NCI-H146 treated with DMSO at 0.1 percent for 48 hours (cell line): ENCODE measurements at regions not wholly inside any gene's neighbourhood (a gene's known extent, or its start where the extent isn't known, plus 50 kb on each side); places are given as distances from the start of the nearest gene placed in this dataset.

Experiments
- DNase-seq: peaks from one replicate; lab custom pipeline; 2025; ENCODE audit not compliant: unreplicated experiment; lab: John Stamatoyannopoulos, UW

DNA sequence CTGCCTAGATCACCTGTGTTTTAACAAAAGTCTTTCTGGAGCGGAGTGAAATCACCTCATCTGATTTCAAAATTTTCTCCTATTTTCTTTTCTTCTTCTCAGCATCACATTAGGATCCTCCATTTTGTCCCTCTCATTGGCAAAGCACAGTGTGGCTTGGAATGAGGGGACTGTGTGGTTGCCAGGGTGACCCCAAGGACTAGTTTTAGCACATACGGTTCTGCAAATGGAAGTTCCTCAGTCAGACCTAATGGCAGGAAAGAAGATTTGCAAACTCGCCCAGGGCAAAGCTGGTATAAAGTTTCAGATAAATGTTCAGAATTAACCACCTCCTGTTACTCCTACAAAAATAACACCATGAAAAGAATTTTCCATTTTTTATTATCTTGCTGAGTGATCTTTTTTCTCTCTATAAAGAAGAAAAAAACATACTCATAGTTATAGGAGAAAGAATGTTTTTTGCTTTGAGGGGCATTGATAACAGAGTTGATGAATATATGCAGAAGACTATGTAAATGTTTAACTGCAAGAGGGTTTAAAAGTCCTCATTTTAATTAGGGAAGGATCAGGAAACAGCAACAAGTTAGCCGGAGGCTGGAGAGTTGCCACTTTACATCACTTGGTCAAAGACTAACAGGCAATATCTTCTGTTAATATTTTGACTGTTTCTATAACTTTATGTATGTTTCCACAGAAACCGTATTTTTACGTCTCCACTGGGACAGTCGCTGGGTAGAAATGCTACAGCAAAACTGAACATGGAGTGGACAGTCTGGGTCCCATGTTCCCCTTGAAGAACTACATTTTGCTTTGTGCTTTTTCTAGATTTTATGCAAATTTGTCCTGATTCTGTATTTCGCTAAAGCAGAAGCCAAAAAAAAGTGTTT lies 257.8 kb downstream of the NR2F1-AS1 start:
- DNase-seq = no peak

DNA sequence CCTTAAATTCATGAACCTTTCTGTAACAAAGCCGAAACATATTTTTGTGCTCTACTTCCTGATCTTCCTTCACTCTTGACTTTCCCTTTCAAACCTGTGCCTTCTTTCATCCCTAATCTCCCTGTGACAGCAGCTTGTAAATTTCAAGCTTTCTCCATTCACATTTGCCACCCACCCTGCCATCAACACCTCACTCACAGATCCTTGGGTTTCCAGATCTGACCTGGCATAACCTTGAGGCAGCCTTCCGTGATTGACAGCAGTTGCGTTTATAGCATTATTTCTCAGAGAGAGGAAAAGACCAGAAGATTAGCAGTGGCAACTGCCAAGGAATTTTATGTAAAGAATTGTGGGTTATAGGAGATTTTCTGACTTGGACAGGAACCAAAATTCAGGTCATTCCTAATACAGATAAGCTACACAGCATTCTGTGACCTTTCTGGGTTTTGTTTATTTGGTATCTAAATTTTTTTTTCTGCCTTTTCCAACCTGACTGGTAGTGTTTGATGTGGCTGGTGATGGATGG lies 260.0 kb downstream of the NR2F1-AS1 start:
- no peak for DNase-seq

DNA sequence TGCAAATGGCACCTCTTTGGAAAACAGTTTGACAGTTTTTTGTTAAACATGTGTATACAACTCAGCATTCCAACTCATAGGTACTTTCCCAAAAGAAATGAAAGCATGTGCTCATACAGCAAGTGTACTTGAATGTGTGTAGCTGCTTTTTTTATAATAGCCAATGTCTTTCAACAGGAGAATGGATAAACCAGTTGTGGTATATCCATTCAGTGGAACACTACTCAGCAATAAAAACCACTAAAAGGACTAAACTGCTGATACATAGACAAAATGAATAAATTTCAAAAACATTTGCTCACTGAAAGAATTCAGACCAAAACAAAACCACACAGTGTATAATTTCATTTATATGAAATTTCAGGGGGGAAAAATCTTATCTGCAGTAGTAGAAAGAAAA lies 267.3 kb downstream of the NR2F1-AS1 start:
- no peak for DNase-seq

DNA sequence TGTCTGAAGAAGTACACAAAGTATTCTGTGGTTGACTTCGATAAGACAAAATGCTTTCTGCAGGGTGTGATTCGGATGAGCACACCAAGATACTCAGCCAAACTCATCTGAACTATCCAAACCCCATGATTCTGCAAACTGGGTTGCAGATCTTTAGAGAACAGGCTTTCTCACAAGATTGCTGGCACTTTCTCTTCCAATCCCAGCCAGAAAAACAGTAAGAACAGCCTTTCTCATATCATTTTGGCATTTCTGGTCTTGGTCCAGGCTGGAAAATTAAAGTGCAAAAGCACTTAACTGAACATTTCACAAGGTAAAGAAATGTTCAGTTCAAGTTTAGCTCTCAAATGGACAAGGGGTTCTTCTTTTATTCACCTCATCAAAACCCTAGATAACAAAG lies 269.1 kb downstream of the NR2F1-AS1 start:
- no peak for DNase-seq

DNA sequence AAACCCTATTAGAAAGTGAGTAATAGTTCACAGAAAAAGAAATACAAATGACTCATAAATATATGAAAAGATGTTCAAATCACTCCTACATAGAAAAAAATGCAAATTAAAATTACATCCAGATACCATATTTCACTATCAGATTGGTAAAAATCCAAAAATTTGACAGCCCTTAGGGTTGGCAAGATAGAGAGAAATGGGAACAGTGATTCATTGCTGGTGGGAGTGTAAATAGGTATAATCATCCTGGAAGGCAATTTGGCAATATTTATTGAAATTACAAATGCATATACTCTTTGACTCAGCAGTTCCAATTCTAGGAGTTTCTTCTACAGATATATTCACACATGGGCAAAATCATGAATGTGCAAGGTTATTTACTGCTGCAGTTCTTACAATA lies 273.5 kb downstream of the NR2F1-AS1 start:
- no peak for DNase-seq

DNA sequence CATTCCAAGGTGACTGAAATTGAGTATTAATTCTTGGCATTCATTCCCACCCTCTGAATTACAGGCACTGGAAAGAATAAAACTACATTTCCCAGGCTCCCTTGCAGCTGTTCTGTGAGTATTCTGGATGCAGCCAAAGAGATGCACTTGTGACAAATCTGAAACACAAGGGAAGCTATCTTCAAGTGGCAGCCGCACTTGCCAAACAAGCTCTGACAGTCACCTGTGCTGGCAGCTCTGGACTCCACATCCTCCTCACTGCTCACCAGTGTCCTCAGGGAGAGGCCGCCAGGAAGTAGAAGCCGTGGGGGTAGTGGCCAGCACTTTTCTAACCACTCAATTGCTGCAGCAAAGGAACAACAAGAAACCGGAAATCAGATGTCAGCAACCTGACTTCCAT lies 275.0 kb downstream of the NR2F1-AS1 start:
- no peak for DNase-seq

DNA sequence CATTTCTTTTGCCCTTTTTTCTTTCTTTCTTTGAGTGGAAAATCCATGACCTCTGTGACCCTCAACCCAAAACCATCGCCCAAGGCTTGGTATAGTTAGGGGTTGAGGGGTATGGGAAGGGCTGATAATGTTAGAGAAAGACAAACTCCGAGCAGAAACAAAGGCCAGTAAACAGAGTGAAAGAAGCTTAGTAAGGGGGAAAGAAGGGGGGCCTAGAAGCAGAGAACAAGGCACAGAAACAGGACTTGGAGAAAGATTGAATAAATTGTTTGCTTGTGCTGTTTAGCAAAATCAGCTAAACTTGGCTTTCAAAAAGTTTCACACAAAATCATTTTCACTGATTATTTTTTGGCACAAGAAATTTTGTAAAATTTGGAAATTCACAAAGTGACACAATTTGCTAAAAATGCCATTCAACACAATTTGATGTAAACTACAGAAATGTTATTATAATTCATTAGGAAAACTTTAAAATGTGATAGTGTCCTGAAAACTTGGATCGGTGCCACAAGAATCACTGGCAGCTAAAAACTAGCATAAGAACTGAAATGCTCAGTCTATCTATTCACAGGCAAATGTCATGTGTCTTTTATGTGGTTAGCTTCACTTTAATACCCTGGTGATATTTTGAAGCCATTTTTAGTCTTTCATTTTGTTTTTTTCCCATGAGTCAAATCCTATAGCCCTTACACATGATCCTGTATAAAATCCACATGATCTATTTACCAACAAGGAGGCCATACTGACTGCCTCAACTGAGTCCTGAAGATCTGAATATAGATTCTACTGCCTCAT lies 276.4 kb downstream of the NR2F1-AS1 start:
- no peak for DNase-seq

DNA sequence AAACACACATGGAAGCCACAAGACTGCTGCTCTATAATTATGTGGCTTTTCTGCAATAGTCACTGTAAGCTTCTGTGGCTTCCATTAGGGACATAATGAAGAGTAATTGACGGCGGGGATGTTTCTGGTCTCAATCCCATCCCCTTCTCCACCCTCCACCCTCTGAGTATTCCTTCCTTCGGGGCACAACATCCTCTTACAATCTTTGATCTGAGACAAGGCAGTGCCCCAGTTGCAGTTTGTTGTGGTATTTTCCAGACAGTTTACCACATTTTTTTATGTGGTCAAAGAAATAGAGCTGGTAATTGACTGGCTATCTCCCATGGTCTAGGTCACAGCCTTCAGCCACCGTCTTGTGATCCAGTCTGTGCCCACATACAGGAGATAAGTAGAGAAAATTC lies 277.7 kb downstream of the NR2F1-AS1 start:
- no peak for DNase-seq

DNA sequence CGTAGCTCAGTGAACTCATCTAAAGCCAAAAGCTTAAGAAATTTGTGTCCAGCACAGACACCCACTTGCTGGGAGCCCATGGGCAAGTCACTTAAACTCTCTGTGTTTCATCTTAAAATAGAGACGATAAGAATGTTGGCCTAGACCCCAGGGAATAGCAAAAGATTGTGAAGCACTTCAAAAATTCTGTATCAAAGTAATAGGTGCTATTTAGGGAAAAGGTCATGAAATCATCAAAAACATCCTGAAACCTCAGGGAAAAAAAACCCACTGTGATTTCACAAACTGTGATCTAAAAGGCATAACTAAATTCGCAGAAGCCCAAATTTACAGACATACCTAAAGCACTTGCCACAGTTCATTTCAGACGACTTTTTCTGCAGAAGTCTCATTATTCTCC lies 278.3 kb downstream of the NR2F1-AS1 start:
- no peak for DNase-seq

DNA sequence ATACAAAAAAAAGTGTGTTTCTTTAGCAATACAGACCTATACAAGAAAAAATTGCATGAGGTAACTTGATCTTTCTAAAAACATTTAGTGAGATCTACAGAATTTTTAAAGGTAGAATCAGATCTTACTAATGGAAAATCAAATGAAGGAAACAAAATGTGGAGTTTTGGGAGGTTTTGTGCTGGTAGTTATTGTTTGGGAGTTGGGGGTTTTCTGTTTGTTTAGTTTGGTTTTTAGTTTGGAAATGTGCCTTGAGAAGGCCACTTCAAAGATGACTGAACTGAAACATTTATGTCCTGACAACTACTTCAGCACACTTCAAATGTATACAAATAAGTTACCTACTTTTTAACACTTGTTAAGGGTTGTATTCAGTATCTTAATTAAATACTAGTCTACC lies 280.1 kb downstream of the NR2F1-AS1 start:
- no peak for DNase-seq

DNA sequence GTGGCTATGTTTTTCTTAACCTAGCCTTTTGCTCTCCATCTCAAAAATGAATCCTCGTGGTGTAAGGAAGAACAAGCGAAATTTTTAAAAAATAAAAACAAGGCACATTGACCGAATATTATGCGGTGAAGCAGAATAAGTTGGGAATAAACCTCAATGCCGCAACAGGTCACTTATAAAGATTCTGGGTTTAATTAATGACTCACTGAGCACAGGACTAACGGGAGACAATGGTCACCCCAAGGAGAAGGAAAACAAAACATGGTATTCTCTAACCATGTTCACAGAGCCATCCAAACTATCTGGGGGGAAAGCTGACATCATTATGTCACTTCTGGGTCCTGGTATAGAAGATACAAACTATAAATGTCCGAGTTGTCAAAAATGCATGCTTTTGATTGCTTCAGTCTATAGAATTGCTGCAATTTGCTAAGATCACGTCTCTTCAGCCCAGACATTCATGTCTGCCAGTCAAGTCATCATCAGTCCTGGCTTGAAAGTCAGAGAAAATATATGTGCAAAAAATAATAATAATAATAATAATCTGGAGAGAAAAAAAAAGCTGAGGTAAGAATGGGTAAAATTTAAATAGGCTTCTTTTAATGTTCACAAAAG lies 280.6 kb downstream of the NR2F1-AS1 start:
- no peak for DNase-seq

DNA sequence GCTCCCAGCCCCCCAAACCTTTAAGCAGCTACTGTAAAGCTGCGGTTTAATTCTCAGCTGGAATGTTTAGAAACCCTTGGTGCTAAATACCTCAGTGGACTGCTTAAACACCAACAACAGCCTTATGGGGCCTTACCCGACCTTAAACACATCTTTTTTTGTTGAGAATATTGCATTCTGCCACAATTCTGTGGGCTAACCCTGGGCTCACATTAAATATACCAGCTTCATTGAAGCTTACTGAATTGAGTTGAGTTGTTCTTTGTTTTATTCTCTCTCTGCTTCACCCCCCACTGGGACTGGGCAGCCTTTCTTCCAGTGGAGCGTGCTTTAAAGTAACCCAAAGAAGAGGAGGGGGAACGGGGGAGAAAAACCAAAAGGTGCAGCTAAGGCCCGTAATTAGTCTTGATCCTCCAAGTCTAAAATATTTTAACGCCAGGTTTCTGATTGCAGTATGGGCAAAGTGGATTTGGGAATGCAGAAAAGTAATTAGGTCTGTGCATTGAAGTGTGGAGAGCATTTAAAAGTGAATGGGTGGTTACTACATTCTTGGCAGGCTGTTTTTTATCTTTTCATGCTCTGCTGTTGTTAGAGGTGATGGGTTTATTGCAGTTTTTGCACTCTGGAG lies 281.2 kb downstream of the NR2F1-AS1 start:
- peak; percentile 25 for DNase-seq

DNA sequence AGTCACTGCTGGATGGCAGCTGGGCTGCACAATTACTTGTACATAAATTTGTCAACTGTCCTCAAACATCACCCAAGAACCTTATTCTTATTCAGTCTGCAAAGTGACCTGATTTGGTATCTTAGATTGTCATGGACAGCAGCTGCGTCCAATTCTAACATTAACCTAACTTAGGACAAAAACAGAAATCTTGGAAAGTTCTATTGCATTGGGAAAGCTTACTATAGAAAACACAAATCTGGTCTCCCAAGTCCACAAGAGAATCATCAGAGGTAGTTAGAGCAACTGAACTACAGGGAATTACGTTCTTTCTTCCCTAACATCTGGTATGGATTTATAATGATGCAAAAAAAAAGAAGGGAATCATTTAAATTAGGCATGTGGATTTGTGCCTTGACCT lies 283.9 kb downstream of the NR2F1-AS1 start:
- no peak for DNase-seq

DNA sequence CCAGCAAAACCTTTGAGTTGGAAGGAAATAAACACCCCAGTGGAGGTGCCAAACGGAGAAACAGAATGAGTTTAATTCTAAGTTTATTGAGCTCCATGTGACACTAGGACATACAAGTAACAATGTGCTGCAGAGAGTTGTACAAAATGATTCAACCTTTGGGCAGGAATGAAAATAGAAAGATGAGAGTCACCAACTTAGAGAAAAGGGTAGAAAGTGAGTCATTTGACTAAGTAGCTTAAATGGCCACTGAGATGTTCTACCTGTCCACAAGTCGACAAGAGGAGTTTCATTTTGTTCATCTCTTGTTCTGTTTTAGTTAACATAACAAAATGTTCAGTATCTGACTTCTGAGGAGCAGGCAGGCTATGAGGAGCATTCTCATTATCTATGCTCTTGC lies 284.7 kb downstream of the NR2F1-AS1 start:
- DNase-seq = no peak

DNA sequence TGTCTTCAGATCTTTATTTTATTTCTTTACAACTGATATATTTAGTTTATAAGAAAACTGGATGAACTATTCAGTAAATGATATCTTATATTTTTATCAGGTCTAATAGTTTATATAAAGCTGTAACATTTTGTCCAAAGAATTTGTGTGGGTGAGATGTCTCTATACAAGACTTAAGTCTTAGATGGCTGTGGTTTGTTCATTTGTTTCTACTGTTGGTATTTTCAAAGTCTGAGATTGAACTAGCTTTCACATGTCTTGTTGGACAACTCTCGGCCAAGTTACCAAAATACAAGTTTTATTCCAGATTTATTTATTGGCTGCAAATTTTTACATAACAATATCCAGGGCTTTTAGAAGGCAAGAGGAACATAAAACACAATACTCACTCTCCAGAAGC lies 286.0 kb downstream of the NR2F1-AS1 start:
- no peak for DNase-seq

DNA sequence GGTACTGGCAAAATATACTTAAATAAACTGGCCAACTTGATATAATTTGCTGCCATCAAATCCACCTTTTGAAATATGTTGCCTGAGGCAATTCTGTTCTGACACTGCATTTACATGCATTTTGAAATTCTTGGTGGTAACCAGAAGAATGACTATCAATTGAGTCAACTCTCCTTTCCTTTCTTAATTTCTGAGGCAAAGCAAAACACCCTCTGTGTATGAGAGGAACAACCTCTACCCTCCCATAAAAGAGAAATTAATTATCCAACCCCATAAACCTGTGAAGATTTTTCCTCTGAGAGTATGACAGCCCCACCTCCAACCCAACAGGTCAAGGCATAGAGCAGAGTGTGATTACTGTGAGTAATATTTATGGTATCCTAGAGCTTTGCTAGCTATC lies 286.8 kb downstream of the NR2F1-AS1 start:
- no peak for DNase-seq

DNA sequence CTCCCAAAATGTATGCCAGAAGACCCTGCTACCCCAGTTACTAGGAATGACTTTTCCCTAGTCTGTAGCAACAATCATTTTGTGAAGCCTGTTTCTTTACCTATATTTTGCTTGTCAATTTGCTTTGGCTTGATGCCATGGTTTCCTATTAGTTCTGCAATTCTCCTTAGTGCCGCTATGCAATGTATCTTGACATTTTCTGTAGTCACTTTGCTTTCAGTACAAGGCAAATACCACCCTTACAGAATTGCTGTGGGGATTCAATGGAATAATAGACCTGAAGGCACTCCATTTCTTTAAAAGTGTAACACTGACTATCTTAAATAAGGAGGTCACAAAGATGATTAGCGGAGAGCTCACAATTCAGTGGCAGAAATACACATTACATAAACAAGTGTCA lies 291.1 kb downstream of the NR2F1-AS1 start:
- DNase-seq = no peak

DNA sequence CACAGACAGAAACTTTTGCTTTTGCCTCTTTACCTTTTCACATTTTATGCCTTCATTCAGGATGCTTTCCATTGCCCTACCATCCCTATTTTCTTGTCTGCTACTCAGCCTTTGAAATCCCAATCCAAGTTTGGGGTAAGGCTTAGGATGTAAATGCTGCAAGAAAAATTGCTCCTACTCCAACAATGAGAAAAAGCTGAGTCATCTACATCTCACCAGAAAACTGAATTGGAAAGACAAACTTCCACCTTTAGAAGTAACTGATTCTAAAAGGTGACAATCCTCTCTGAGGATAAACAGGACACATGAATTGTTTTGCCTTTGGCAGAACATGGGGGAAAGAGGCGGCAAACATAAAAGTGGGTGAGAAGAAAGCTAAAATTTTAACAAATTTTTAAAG lies 295.6 kb downstream of the NR2F1-AS1 start:
- DNase-seq = no peak

DNA sequence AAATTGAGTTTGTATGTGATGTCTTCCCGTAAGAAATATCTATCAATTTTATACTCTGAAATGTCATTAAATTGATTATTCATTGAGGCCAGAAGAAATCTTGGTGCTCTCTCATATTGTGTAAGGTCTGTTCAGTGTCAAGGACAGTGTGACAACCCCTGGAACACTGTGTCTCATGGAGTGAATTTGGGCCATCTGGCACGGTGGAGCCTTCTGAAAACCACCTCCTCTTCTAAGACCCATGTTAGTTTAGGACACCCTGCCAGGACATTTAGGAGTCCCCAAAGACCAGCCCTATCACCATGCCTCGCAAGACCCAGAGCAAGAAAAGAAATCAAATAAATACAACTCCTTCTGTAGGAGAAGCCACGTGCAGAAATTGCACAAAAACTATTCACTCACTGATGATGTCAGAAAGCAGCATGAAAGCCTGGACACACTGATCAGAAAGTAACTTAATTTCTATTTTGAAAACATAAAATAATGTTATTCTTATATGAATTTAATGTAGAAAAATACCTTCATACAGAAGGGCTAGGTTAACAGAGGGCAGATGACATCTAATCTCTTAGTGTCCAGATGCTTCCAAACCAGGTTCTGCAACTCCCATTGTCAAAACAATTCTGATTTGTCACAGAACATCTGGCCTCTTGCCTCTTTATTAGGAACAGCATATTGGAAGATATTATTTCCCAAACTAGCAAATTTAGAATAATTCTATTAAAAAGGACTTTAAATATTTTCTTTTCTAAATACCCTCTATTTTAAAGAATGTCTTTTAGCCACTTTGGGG lies 298.8 kb downstream of the NR2F1-AS1 start:
- no peak for DNase-seq

DNA sequence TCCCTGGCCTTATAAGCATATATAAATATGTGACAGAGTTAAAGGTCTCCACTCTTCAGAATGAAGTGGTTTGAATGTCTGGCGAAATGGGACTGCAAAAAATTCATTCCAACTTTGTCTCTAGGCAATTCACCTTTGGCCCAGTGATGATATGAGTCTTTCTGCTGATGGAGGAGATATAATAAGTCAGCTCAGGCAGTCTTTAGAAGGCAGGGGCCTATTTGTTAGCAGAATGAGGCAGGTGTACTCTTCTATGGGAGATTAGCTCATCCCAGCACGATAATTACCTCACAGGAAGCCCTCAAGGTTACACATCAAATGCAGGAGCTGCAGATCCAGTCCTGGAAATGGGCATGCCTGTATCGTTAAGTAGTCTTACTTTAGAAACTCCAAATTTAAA lies 300.5 kb downstream of the NR2F1-AS1 start:
- DNase-seq = peak; percentile 80
